Prostate gland (tissue), 2 donors: ENCODE measurements at regions not wholly inside any gene's neighbourhood (a gene's known extent, or its start where the extent isn't known, plus 50 kb on each side); places are given as distances from the start of the nearest gene placed in this dataset.

Source experiments
- POLR2A ChIP-seq: fragments of 450-650 bp; IDR thresholded peaks from one replicate; pipeline ENCODE4 v1.6.1; 2016; ENCODE audit warnings: antibody characterized with exemption, mild to moderate bottlenecking
- POLR2AphosphoS5 ChIP-seq: sonication (generic); formaldehyde crosslinking; IDR thresholded peaks from one replicate; pipeline ENCODE4 v1.6.1; 2017; ENCODE audit warnings: antibody characterized with exemption
- TF ChIP-seq, protein P1 (sequence below), 4 experiments: fragments of 200-600 bp in 2 of 4; fragments of 450-650 bp in 2 of 4; sonication (generic) in 2 of 4; IDR thresholded peaks; 1 replicate in 3 of 4; 2 replicates in 1 of 4; pipeline ENCODE4 v1.5.1; 2016 to 2019; ENCODE audit warnings: antibody characterized with exemption in 4 of 4, mild to moderate bottlenecking in 2 of 4, moderate library complexity in 2 of 4

DNA sequence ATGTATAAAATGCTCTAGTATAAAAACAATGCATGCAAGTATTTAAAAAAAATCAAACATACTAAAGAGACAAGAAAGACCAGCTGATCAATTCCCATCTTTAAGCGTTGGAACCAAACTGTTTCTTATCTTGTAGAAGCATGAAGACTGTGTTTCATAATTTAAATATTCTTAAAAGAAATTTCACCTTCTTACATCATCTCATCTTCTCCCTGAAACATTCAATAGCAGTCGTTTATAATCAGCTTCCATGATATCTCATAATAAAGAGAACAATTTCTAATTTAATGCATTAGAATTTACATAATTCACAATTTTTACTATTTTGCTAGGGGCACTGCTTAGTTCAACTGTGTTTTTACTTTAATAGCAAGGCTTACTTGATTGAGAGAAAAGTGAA, 468.1 kb upstream of the MARCKS start:
- TF ChIP-seq, protein P1, sequence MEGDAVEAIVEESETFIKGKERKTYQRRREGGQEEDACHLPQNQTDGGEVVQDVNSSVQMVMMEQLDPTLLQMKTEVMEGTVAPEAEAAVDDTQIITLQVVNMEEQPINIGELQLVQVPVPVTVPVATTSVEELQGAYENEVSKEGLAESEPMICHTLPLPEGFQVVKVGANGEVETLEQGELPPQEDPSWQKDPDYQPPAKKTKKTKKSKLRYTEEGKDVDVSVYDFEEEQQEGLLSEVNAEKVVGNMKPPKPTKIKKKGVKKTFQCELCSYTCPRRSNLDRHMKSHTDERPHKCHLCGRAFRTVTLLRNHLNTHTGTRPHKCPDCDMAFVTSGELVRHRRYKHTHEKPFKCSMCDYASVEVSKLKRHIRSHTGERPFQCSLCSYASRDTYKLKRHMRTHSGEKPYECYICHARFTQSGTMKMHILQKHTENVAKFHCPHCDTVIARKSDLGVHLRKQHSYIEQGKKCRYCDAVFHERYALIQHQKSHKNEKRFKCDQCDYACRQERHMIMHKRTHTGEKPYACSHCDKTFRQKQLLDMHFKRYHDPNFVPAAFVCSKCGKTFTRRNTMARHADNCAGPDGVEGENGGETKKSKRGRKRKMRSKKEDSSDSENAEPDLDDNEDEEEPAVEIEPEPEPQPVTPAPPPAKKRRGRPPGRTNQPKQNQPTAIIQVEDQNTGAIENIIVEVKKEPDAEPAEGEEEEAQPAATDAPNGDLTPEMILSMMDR (IDR thresholded peaks at IDR 0.05), result no peak
- TF ChIP-seq POLR2AphosphoS5, result no peak
- TF ChIP-seq POLR2A, result no peak
